Mesothelial cell of epicardium (in vitro differentiated cells): ENCODE measurements at regions not wholly inside any gene's neighbourhood (a gene's known extent, or its start where the extent isn't known, plus 50 kb on each side); places are given as distances from the start of the nearest gene placed in this dataset.

Experiments
- DNase-seq, 2 experiments: peaks; one replicate each; pipeline ENCODE4 v3.0.0; 2021; ENCODE audit warnings: low spot score in 2 of 2; ENCODE audit not compliant: unreplicated experiment in 2 of 2
- H3K27ac Mint-ChIP-seq: 2 replicates; pipeline ENCODE4 v1.8.0; 2021; ENCODE audit warnings: mixed read lengths
- H3K27me3 Mint-ChIP-seq: 2 replicates; pipeline ENCODE4 v1.8.0; 2021; ENCODE audit warnings: low read depth, mixed read lengths
- H3K36me3 Mint-ChIP-seq: 2 replicates; pipeline ENCODE4 v1.8.0; 2021; ENCODE audit warnings: mixed read lengths
- H3K4me1 Mint-ChIP-seq: 2 replicates; pipeline ENCODE4 v1.8.0; 2021; ENCODE audit warnings: mixed read lengths
- H3K4me3 Mint-ChIP-seq: 2 replicates; pipeline ENCODE4 v1.8.0; 2021; ENCODE audit warnings: mild to moderate bottlenecking, moderate library complexity, mixed read lengths
- H3K9me3 Mint-ChIP-seq: 2 replicates; pipeline ENCODE4 v1.8.0; 2021; ENCODE audit warnings: mixed read lengths
- TF ChIP-seq, protein P1 (sequence below): fragments of 200-600 bp; sonication (generic); IDR thresholded peaks from one replicate; pipeline ENCODE4 v1.5.0; 2021; ENCODE audit warnings: antibody characterized with exemption; ENCODE audit not compliant: unreplicated experiment

DNA sequence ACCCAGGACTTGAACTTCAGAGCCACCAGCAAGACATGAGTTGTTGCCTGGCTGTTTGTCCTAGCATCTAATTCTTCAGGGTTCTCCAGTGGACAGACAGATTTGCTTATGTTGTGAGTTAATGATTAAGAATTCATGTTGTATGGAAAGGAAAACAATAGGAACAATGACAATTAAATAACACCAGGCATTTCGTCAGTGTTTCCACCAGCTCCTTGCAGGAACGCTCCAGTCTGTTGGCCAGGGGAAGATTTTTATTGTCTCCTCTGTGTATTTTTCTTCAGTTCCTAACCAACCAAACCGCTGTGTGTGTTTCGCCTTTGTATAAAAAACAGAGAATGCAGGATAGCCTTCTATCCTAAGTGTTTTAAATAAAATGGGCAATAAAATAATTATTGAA lies 64.4 kb upstream of the PTGFR start:
- Mint-ChIP-seq H3K4me3 (no peak overlapping the region), H3K4me1 (peaks cover 3% of the 10 kb centered on the region), H3K27me3 (peaks cover 16% of the 10 kb centered on the region), H3K36me3 (no peaks in the 10 kb centered on the region), H3K27ac (no peak overlapping the region), H3K9me3 (no peaks in the 10 kb centered on the region)
- DNase-seq: no peak
- TF ChIP-seq, protein P1, sequence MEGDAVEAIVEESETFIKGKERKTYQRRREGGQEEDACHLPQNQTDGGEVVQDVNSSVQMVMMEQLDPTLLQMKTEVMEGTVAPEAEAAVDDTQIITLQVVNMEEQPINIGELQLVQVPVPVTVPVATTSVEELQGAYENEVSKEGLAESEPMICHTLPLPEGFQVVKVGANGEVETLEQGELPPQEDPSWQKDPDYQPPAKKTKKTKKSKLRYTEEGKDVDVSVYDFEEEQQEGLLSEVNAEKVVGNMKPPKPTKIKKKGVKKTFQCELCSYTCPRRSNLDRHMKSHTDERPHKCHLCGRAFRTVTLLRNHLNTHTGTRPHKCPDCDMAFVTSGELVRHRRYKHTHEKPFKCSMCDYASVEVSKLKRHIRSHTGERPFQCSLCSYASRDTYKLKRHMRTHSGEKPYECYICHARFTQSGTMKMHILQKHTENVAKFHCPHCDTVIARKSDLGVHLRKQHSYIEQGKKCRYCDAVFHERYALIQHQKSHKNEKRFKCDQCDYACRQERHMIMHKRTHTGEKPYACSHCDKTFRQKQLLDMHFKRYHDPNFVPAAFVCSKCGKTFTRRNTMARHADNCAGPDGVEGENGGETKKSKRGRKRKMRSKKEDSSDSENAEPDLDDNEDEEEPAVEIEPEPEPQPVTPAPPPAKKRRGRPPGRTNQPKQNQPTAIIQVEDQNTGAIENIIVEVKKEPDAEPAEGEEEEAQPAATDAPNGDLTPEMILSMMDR: no peak

DNA sequence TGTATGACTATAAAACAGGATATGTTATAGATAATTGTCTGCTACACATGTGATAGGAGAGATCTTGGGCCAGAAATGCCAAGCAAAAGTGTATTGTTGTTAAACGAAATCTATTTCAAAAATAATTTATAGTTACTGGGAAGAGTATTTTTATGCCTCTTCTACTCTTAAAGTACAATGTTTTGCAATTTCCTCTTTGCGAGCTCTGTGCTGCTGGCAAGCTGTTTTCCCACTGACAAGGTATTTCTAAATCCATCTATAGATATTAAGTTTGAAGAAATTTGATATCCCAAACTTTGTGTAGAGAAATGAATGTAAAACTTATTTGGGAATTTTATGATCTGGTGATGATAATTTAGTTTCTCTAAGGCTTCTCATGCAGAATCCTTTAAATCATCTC lies 63.3 kb upstream of the PTGFR start:
- no peak for DNase-seq
- Mint-ChIP-seq H3K4me3 (no peak overlapping the region), H3K36me3 (no peaks in the 10 kb centered on the region), H3K27me3 (peaks cover 10% of the 10 kb centered on the region), H3K27ac (no peak overlapping the region), H3K9me3 (no peaks in the 10 kb centered on the region), H3K4me1 (peaks cover 3% of the 10 kb centered on the region)
- TF ChIP-seq, protein P1: no peak

DNA sequence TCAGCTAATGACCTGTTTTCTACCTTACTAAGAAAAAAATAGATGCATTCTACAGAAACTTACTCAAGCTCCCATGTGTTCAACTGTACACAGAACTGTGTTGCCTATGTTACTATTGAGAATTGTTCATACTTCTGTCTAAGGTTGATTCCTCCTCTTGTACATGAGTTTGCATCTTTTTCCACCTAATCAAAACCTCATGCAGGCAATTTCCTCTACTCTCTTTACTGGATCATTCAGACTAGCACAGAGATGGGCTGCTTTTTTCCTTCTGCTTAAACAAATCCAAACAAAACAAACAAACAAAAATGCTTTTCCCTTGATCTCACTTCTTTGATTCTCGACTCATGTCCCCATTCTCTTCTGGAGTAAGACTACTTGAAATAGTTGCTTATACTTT lies 58.8 kb upstream of the PTGFR start:
- Mint-ChIP-seq H3K9me3 (peaks cover 9% of the 10 kb centered on the region), H3K27ac (no peak overlapping the region), H3K36me3 (no peaks in the 10 kb centered on the region), H3K27me3 (no peaks in the 10 kb centered on the region), H3K4me1 (peaks cover 4% of the 10 kb centered on the region), H3K4me3 (no peak overlapping the region)
- TF ChIP-seq, protein P1: no peak
- DNase-seq: no peak

DNA sequence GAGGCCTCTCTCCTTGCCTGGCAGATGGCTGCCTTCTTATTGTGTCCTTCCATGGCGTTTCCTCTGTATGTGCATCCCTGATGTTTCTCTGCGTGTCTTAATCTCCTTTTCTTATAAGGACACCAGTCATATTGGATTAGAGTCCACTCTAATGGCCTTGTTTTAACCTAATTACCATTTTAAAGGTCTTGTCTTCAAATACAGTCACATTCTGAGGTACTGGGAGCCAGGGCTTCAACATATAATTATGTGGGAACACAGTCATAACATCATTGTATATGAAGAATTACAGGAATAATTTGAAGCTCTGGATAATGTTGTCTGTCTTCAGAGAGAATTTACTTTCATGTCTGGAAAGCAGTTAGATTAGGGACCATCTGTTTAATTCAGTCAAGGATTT lies 56.4 kb upstream of the PTGFR start:
- Mint-ChIP-seq H3K4me1 (peaks cover 10% of the 10 kb centered on the region), H3K36me3 (no peaks in the 10 kb centered on the region), H3K27ac (no peak overlapping the region), H3K27me3 (no peaks in the 10 kb centered on the region), H3K4me3 (no peak overlapping the region), H3K9me3 (peaks cover 9% of the 10 kb centered on the region)
- TF ChIP-seq, protein P1: no peak
- DNase-seq: no peak

DNA sequence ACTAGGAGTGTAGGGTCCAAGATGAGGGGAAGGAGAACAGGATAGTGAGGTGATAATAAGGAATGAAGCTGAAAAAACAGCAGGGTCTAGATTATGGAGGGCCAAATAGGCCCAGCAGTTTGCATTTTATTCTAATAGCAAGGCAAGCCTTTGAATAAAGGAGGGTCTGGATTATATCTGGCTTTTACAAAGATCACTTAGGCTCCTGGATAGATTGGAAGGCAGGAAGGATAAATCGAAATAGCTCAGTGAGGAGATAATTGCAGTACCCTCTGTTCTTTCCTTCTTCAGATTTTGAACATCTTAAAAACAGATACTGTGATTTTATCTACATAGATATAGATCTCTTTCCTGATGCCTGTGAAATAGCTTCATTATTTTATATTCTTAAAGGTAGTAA lies 53.8 kb upstream of the PTGFR start:
- Mint-ChIP-seq H3K27ac (peak overlapping the region; percentile 37), H3K36me3 (no peaks in the 10 kb centered on the region), H3K4me3 (no peak overlapping the region), H3K27me3 (no peaks in the 10 kb centered on the region), H3K9me3 (peaks cover 9% of the 10 kb centered on the region), H3K4me1 (peaks cover 10% of the 10 kb centered on the region)
- TF ChIP-seq, protein P1: no peak
- no peak for DNase-seq

DNA sequence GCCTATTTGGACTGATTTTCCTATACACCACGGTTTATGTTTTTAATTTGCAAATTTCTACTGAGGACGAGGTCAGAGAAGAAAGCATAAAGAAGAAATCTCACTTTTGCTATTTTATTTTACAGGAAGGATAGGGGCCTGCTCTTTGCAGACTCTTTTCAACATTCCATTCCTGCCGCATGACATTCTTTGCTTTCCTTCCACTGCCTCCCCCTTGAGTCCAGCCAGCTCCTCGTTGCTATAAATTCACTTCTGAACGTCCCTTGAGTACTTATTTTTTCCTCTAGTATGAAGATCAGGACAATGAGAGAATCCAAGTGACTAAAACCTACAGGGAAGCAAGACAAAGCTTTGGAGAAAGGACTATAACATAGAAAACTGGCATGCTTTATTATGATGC lies 53.4 kb upstream of the PTGFR start:
- Mint-ChIP-seq H3K9me3 (peaks cover 9% of the 10 kb centered on the region), H3K36me3 (no peaks in the 10 kb centered on the region), H3K27me3 (no peaks in the 10 kb centered on the region), H3K4me3 (no peak overlapping the region), H3K27ac (peak overlapping the region; percentile 37), H3K4me1 (peaks cover 10% of the 10 kb centered on the region)
- TF ChIP-seq, protein P1: no peak
- DNase-seq: no peak
